Fibroblast of pulmonary artery (primary cell): ENCODE measurements at regions not wholly inside any gene's neighbourhood (a gene's known extent, or its start where the extent isn't known, plus 50 kb on each side); places are given as distances from the start of the nearest gene placed in this dataset.
"Not testable (repeated sequence)": the region's sequence is repeated elsewhere in the genome, so short reads cannot be mapped to it uniquely, and the experiment has no call there.

ENCODE experiments used
- DNase-seq: peaks from one replicate; pipeline ENCODE4 v3.0.0-alpha.2; 2010; ENCODE audit warnings: low read depth
- H3K4me3 ChIP-seq: replicated peaks from 2 replicates; pipeline ENCODE4 v1.5.1; 2011; ENCODE audit warnings: low read depth, mild to moderate bottlenecking, control low read depth, low read length, moderate library complexity
- CTCF ChIP-seq: IDR thresholded peaks from 2 replicates; pipeline ENCODE4 v1.5.1; 2011; ENCODE audit warnings: mild to moderate bottlenecking, control low read depth, low read length, inconsistent platforms; ENCODE audit errors: missing control alignments

- no peak overlapping the region for H3K4me3 ChIP-seq
- TF ChIP-seq CTCF = no peak
- DNase-seq = no peak
Observed at GRCh38 chr18:39318008-39318407, 1752.4 kb upstream of the CELF4 start.

GRCh38 chr18:39314595-39314994, 1749.0 kb upstream of the CELF4 start:
- no peak for TF ChIP-seq CTCF
- no peak for DNase-seq
- H3K4me3 ChIP-seq = no peak overlapping the region

- no peak for DNase-seq
- no peak for TF ChIP-seq CTCF
Observed at GRCh38 chr18:39313992-39314391, 1748.4 kb upstream of the CELF4 start.

GRCh38 chr18:39311111-39311712, 1745.6 kb upstream of the CELF4 start:
- no peak for TF ChIP-seq CTCF
- DNase-seq = no peak
- H3K4me3 ChIP-seq = no peak overlapping the region

More at GRCh38 chr18:39313992-39314391, 1748.4 kb upstream of the CELF4 start:
- H3K4me3 ChIP-seq = no peak overlapping the region

GRCh38 chr18:39308931-39309521, 1743.4 kb upstream of the CELF4 start:
- H3K4me3 ChIP-seq, DNase-seq: not testable (repeated sequence)

- no peak for DNase-seq
- no peak overlapping the region for H3K4me3 ChIP-seq
Observed at GRCh38 chr18:39305766-39306165, 1740.2 kb upstream of the CELF4 start.

GRCh38 chr18:39302481-39302880, 1736.9 kb upstream of the CELF4 start:
- H3K4me3 ChIP-seq = no peak overlapping the region
- no peak for DNase-seq
- TF ChIP-seq CTCF = no peak

More at GRCh38 chr18:39305766-39306165, 1740.2 kb upstream of the CELF4 start:
- no peak for TF ChIP-seq CTCF
